ENCODE measurements at regions not wholly inside any gene's neighbourhood (a gene's known extent, or its start where the extent isn't known, plus 50 kb on each side); places are given as distances from the start of the nearest gene placed in this dataset.

DNA sequence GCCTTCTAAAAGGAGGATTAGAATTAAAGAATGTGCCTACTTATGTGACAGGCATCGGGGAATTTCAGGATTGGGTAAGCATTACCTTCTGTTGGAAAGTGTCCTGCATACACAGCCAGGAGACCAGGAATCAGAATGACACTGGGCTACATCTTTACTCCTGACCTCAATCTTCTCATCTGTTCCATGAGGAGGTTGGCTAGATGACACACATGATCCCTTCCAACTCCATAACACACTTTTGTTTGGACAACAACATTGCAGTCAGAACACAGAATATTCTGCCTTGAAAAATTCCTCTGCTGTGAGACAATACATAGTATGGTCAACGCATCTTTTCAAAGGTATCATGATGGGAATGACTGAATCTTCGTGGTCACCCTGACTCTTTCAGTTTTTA lies 1281.2 kb upstream of the SORCS1 start:
- Histone ChIP-seq H3K9me3 (ENCODE audit: control insufficient read depth, insufficient read depth, low read length) (no peaks in the 10 kb centered on the region; the same call in 1 of the 2 replicates), H3K27me3 (ENCODE audit: control insufficient read depth, insufficient read depth, low read length) (no peaks in the 10 kb centered on the region), H3K4me3 (ENCODE audit: low read depth, low read length) (no peak overlapping the region), H3K27ac (ENCODE audit: low read depth, low read length) (no peak overlapping the region)
- TF ChIP-seq CTCF (IDR thresholded peaks at IDR 0.05; ENCODE audit: low read depth, low read length): no peak
- CTCF ChIA-PET: no interaction called here
- DNase-seq (ENCODE audit: low read depth, low spot score): no peak
- POLR2A ChIA-PET: no interaction called here

- Histone ChIP-seq H3K27me3 (ENCODE audit: control insufficient read depth, insufficient read depth, low read length) (no peaks in the 10 kb centered on the region), H3K4me3 (ENCODE audit: low read depth, low read length) (no peak overlapping the region), H3K27ac (ENCODE audit: low read depth, low read length) (no peak overlapping the region), H3K9me3 (ENCODE audit: control insufficient read depth, insufficient read depth, low read length) (no peaks in the 10 kb centered on the region; the same call in 1 of the 2 replicates)
- no peak for DNase-seq (ENCODE audit: low read depth, low spot score)
- CTCF ChIA-PET: no interaction called here
- no peak for TF ChIP-seq CTCF (IDR thresholded peaks at IDR 0.05; ENCODE audit: low read depth, low read length)
- POLR2A ChIA-PET: no interaction called here
Observed at GRCh38 chr10:108443636-108444035, 1279.1 kb upstream of the SORCS1 start.

GRCh38 chr10:108439397-108439796 lies 1274.9 kb upstream of the SORCS1 start:
- no peaks in the 10 kb centered on the region for H3K27me3 ChIP-seq (ENCODE audit: control insufficient read depth, insufficient read depth, low read length)
- DNase-seq (ENCODE audit: low read depth, low spot score): no peak
- H3K27ac ChIP-seq (ENCODE audit: low read depth, low read length): no peak overlapping the region
- no peak overlapping the region for H3K4me3 ChIP-seq (ENCODE audit: low read depth, low read length)
- no peaks in the 10 kb centered on the region; the same call in 1 of the 2 replicates for H3K9me3 ChIP-seq (ENCODE audit: control insufficient read depth, insufficient read depth, low read length)
- TF ChIP-seq CTCF (IDR thresholded peaks at IDR 0.05; ENCODE audit: low read depth, low read length): peak; percentile 14; the same call in 1 of the 2 replicates
- ChIA-PET CTCF (no interaction called here), POLR2A (no interaction called here)

GRCh38 chr10:108436096-108436495 lies 1271.6 kb upstream of the SORCS1 start:
- Histone ChIP-seq H3K27me3 (ENCODE audit: control insufficient read depth, insufficient read depth, low read length) (no peaks in the 10 kb centered on the region), H3K9me3 (ENCODE audit: control insufficient read depth, insufficient read depth, low read length) (no peaks in the 10 kb centered on the region; the same call in 1 of the 2 replicates), H3K4me3 (ENCODE audit: low read depth, low read length) (no peak overlapping the region), H3K27ac (ENCODE audit: low read depth, low read length) (no peak overlapping the region)
- CTCF ChIA-PET: no interaction called here
- TF ChIP-seq CTCF (IDR thresholded peaks at IDR 0.05; ENCODE audit: low read depth, low read length): no peak
- POLR2A ChIA-PET: no interaction called here
- DNase-seq (ENCODE audit: low read depth, low spot score): no peak

DNA sequence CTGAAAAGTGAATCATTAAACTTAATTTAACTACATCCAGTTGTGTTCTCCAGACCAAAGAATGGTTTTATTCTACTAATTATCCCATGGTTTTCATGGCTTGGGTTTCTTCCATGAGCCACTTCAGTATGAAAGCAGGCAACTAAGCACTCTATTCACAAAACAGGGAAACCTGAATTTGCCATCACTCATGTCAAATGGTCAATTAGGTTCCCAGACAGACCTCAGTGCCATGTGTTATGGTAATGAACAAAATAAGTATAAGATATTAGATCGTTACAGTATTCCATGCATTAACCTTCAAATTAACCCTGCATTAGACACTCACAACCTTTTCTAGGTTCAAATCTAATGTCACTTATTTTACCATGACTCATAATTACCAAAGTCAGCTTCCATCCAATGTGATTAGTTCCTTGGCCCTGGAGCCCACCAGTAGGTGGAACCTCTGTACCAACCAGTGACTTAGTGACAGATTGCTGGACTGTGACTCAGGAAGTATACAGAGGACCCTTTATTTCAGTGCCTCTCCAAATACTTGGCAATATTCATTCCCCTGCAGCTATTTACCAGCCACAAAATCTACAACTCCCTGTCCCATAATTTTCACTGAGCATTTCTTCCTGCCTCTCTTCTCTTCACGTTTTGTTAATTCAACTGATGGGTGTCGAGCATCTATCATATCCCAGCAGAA lies 1270.2 kb upstream of the SORCS1 start:
- no peak for DNase-seq (ENCODE audit: low read depth, low spot score)
- ChIA-PET POLR2A (no interaction called here), CTCF (no interaction called here)
- TF ChIP-seq CTCF (IDR thresholded peaks at IDR 0.05; ENCODE audit: low read depth, low read length): no peak
- Histone ChIP-seq H3K4me3 (ENCODE audit: low read depth, low read length) (no peak overlapping the region), H3K27ac (ENCODE audit: low read depth, low read length) (no peak overlapping the region), H3K27me3 (ENCODE audit: control insufficient read depth, insufficient read depth, low read length) (no peaks in the 10 kb centered on the region), H3K9me3 (ENCODE audit: control insufficient read depth, insufficient read depth, low read length) (no peaks in the 10 kb centered on the region; the same call in 1 of the 2 replicates)
